HG02938 (cell line): ENCODE measurements at regions not wholly inside any gene's neighbourhood (a gene's known extent, or its start where the extent isn't known, plus 50 kb on each side); places are given as distances from the start of the nearest gene placed in this dataset.
"Not testable (repeated sequence)": the region's sequence is repeated elsewhere in the genome, so short reads cannot be mapped to it uniquely, and the experiment has no call there.

ENCODE experiments used
- ATAC-seq: cut with Tn5 transposase; IDR thresholded peaks from one replicate; pipeline ENCODE4 v1.9.1; 2021; ENCODE audit warnings: mild to moderate bottlenecking, moderate library complexity; ENCODE audit not compliant: unreplicated experiment

- ATAC-seq: no peak
Observed at GRCh38 chr7:94169682-94170081, 165.5 kb upstream of the BET1 start.

GRCh38 chr7:94170836-94171235, 166.7 kb upstream of the BET1 start:
- peak; percentile 92 for ATAC-seq

DNA sequence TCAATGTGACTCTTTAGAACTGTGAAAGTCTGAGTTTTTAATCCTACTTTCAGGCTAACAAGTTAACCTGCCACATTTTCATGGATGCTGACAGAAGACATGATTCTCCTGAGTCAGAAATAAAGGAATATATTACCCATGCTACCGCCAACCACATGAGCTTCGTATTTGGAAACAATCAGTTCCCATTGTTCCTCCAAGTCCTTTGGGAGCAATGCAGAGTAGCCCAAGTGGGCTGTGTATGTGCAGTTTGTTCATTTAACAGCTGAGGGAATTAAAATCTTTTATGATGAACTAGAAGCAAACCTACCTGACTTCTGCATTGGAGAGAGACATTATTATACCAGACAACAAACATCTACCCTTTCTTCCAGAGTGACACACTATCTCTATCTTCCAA, 169.3 kb upstream of the BET1 start:
- ATAC-seq: no peak

DNA sequence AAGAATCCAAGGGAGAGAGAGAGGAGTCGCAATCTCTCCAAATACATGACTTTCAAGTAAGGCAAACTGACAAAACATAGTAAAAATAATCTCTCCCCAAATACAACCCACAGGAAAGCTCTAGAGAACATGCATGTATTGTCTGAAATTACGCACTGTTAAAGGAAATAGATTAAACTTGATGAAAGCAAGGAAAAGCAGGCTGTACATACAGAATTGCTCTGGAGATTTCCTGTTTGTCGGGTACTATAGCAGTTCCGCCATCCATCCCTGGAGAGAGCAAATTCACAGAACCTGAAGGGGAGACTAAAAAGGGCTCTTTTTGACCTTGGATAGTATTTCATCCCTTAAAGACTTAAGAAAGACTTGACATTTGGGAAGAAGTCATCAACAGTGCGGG, 170.2 kb upstream of the BET1 start:
- no peak for ATAC-seq

GRCh38 chr7:94174956-94175355, 170.8 kb upstream of the BET1 start:
- no peak for ATAC-seq

DNA sequence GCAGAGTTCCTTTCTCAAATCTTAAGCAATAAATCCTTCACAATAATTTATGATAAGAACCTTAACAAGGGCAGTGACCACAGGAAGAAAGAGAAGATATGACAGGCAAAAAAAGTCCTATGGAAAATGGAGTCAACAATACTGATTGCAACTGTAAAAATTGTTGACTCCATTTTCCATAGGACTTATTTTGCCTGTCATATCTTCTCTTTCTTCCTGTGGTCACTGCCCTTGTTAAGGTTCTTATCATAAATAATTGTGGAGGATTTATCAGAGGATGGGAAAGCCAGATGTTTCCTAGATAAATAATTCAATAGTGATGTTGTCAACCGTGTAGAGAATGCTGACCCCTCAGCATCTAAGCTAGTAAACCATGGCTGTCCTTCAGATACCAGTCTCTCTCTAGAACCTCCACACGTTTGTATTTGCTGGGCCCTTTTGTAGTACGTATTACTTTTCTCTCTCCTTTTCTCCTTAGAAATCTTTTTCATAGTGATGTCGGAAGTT, 172.6 kb upstream of the BET1 start:
- no peak for ATAC-seq

DNA sequence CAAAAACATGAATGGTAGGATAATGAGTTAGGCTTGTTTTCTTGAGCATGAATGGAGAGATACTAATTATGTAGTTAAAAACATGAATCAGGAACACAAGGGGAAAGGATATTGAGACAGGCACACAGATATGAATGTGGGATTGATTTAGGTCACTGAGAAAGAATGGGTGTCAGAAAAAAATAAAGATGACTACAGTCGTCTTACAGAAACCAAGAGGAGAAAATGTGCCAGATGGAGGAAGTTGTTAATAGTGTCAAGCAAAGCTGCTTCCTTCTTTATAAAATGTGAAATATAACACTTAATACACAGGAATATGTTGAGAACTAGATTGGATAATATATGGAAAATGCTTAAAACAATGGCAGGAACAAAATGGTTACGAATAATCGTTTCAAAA, 173.3 kb upstream of the BET1 start:
- no peak for ATAC-seq

DNA sequence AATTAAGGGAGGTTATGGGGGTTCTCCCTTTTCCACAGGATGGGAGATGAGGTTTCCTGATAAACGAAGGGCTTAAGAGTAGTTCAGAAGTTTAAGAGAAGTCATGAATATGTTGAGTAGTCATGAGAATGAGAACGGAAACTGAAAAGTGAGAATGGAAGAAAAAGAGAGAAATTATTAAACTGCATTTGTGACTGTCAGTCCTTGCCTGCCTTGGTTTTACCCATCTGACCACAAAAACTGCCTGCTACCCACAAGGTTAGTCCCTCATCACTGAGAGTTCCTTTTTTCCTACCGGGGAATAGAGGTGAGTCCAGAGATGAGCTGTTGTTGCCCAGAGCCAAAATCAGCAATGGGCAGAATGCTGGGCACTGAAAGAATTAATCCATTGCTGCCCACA, 174.1 kb upstream of the BET1 start:
- peak; percentile 95 for ATAC-seq

DNA sequence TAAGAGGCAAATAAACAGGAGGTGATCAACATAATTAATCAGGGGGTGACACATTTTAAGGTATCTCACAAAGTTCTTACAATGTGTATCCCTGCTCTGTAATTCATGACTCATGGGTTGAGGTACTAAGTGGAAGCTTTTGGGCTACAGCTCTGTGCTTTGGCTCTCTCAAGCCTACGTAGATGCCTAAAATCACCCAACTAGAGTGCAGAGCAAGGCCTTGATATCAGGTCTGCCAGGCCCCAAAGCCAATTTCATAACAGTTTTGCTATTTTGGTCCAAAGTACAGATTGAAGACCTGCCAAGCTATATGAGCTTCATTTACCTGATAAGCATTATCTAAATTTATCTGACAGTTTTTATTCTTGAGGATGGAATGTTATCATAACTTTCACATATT, 175.3 kb upstream of the BET1 start:
- no peak for ATAC-seq

DNA sequence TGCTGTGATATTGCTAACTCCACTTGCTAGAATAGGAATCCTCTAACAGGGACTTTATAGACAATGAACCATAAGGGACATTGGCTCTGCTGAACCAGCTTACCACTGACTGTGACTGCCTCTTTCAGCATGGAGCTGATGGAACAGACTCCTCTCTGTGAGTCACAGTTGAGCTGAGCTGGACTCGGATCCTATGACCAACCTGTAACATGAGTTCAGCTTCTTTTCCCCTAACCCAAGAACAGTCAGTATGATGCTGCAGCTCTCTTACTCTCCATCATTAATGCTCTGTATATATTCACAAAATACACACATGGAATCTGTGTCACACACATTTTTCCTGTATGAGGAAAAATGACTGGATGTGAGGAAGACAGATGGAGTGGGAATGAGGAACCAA, 177.9 kb upstream of the BET1 start:
- ATAC-seq: no peak

DNA sequence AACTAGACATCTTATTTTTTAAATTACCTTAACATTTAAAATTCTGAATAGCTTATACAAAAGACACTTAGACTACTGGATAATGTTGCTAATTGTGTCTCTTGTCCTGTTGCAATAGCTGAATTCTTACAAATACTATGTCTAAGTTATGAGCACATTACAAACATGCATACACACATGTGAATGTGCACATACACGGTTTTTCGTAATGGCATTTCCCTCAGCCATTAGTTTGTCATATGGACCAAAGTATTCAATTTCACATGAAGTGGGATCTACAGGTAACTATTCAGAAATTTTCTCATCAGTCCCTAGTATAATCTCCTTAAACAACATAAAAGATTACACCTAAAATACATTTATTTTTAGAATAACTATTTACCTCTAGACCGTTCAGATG, 178.6 kb upstream of the BET1 start:
- no peak for ATAC-seq

DNA sequence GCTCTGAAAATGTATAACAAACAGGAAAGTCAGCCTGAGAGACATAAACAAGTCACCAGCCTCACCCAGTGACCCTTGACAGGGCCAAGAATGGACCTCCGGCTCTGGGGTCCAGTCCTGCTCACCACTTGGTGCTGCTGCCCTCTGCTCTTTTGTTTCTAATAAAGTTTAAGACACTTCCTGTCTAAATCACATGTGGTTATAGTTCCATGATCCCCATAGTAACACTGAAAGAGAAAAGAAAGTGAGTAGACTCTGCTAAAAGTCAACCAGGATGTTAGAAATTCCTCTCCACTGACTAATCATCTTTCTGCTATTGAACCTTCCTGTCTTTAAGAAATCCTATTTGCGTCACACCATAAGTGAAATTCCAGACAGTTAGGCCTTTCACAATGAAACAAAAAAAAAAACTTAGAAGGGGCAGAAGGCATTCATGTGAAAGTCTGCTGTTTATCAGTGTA, 179.2 kb upstream of the BET1 start:
- ATAC-seq: no peak

DNA sequence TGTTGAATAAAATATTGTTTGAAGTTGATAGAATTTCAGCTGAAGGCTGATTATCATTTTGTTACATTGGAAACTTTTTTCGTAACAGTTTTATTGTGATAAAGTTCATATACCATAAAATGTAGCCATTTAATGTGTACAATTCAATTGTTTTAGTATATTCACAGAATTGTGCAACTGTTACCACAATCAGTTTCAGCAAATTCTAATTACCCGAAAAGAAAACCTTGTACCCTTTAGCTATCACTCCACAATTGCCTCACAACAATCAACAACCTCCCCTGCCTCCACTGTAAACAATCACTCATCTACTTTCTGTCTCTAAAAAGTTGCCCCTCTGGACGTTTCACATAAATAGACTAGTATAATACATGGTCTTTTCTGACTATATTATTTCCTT, 179.7 kb upstream of the BET1 start:
- ATAC-seq: no peak

DNA sequence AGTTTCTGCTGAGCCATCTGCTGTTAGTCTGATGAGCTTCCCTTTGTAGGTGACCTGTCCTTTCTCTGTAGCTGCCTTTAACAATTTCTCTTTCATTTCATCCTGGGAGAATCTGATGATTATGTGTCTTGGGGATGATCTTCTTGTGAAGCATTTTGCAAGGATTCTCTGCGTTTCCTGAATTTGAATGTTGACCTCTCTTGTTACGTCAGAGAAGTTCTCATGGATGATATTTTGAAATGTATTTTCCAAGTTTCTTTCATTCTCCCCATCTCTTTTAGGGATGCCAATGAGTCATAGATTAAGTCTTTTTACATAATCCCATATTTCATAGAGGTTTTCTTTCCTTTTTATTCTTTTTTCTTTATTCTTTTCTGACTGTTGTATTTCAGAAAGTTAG, 184.2 kb upstream of the BET1 start:
- ATAC-seq: no peak

DNA sequence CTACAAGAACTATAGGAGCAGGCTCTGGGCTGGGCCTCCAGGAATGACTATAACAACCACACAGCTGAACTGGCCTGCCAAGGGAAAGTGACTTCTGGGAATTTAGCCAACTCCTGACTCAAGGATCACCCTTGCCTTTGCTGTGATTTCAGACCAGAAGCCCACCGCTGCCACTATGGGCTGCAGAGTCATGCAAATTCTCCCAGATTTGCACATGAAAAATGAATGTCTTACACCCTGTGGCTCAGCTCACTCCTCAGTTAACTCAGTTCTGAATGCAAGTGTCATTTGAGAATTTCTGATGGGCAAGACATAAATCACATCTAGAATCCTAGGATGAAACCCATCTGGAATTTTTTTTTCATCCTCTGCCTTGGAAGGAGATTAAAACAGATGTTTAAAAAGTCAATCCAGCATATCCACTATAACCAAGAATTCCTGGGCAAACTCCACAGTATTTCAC, 186.5 kb upstream of the BET1 start:
- ATAC-seq: no peak

DNA sequence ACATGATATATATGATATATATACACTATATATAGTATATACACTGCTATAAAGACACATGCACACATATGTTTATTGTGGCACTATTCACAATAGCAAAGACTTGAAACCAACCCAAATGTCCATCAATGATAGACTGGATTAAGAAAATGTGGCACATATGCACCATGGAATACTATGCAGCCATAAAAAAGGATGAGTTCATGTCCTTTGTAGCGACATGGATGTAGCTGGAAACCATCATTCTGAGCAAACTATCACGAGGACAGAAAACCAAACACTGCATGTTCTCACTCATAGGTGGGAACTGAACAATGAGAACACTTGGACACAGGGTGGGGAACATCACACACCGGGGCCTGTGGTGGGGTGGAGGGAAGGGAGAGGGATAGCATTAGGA, 190.3 kb upstream of the BET1 start:
- not testable (repeated sequence) for ATAC-seq

- ATAC-seq: no peak
Observed at GRCh38 chr7:94195201-94195600, 191.0 kb upstream of the BET1 start.

DNA sequence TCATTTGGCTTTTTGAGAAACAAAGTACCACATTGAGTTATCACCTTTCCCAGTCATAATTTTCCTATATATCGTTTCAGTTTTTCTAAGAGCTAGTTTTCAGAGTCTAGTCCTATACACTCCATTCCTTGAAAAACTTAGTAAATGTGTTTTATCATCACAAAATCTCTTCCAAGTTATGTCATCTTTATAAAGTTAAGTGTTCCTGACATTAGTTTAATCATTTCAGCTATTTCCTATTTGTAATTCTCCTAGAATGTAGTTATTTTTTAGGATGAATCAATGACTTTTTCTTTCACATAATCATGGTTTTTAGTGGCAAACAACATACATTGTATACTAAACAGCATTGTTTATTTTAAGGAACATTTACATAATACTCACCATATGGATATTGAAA, 191.7 kb upstream of the BET1 start:
- no peak for ATAC-seq

- ATAC-seq: no peak
Observed at GRCh38 chr7:94205529-94205928, 189.2 kb upstream of the COL1A2 start.

DNA sequence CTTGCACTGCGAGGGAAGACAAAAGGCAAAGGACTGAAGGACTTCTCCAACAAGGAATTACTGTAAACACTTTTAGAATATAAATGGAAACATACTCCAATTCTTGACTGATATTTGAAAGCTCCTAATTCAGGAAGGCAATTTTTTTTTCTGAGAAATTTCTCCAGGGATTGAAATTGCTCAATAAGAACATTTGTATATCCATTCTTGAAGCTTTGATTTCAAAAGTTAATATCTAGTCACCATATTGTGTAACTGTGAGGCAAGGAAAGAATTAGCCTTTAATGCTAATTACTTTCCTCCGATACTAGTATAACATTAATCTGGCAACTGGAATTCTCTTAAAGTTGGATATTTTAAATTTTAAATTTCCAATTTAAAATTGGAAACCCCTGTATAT, 188.4 kb upstream of the COL1A2 start:
- ATAC-seq: no peak

DNA sequence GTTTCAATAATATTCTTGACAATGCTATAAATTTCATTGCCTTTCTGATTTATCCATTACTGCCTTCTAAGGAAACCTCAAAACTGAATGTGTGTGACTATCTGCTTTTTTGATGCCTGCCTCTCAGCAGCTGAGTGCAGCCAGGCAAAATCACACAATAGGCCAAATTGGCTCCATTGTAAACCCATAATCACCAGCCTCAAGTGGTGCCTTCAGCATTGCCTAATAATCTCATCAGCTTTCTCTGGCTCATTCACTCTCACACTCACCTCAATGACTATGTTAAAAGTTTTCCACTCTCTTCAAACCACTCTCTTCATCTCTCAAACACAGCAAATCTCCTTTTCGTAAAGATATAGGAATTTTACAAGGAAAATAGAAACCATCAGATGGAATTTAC, 182.5 kb upstream of the COL1A2 start:
- no peak for ATAC-seq

- ATAC-seq: no peak
Observed at GRCh38 chr7:94216944-94217461, 177.7 kb upstream of the COL1A2 start.

DNA sequence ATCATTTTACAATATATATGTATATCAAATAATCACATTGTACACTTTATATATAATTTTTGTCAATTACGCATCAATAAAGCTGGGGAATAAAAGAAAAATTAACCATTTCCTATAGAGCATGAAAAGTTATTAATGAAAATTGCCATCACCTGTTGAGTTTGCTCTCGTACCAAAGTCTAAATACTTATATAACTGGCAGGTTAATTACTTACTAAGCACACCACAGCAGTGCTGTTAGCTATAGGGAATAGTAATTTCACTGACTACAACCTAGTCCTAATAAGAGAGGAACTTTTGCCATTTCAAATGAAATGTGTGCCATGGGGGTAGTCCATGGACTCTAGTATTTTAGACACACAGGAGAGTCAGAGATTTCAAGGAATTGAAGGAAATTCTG, 176.9 kb upstream of the COL1A2 start:
- no peak for ATAC-seq
